Neutrophil (primary cell): ENCODE measurements at regions not wholly inside any gene's neighbourhood (a gene's known extent, or its start where the extent isn't known, plus 50 kb on each side); places are given as distances from the start of the nearest gene placed in this dataset.

Experiments
- H3K27ac ChIP-seq: fragments of 200-600 bp; sonication (generic); 2 replicates; pipeline ENCODE4 v1.5.1; 2016; ENCODE audit warnings: mild to moderate bottlenecking, moderate library complexity
- H3K27me3 ChIP-seq: fragments of 200-600 bp; sonication (generic); 2 replicates; pipeline ENCODE4 v1.6.0; 2016; ENCODE audit warnings: mild to moderate bottlenecking
- H3K36me3 ChIP-seq: fragments of 200-600 bp; sonication (generic); 2 replicates; pipeline ENCODE4 v1.5.1; 2017
- H3K4me1 ChIP-seq, 2 experiments: fragments of 200-600 bp in 1 of 2; sonication (generic) in 1 of 2; 1 replicate in 1 of 2; 2 replicates in 1 of 2; pipeline versions ENCODE4 v1.5.1 to v1.6.1; 2013 to 2016; ENCODE audit warnings: low read depth in 1 of 2, low read length in 1 of 2, mild to moderate bottlenecking in 1 of 2, moderate library complexity in 1 of 2; ENCODE audit not compliant: control insufficient read depth in 1 of 2, insufficient read depth in 1 of 2
- H3K4me3 ChIP-seq, 2 experiments: fragments of 200-600 bp in 1 of 2; sonication (generic) in 1 of 2; 1 replicate in 1 of 2; 2 replicates in 1 of 2; pipeline ENCODE4 v1.5.1; 2013 to 2016; ENCODE audit warnings: low read depth in 1 of 2, low read length in 1 of 2, mild to moderate bottlenecking in 1 of 2, moderate library complexity in 1 of 2
- H3K9me3 ChIP-seq: fragments of 200-600 bp; sonication (generic); 2 replicates; pipeline ENCODE4 v1.5.1; 2016
- CTCF ChIP-seq: fragments of 200-600 bp; sonication (generic); IDR thresholded peaks from 2 replicates; pipeline ENCODE4 v1.5.1; 2016; ENCODE audit warnings: antibody characterized with exemption

GRCh38 chr15:39266890-39267289 lies 314.0 kb upstream of the THBS1 start:
- Histone ChIP-seq H3K9me3 (no peaks in the 10 kb centered on the region), H3K27ac (no peak overlapping the region), H3K27me3 (peaks cover 84% of the 10 kb centered on the region), H3K4me3 (no peak overlapping the region), H3K36me3 (no peaks in the 10 kb centered on the region), H3K4me1 (no peaks in the 10 kb centered on the region)
- TF ChIP-seq CTCF: no peak

GRCh38 chr15:39267685-39268084 lies 313.2 kb upstream of the THBS1 start:
- no peaks in the 10 kb centered on the region for H3K4me1 ChIP-seq
- peaks cover 84% of the 10 kb centered on the region for H3K27me3 ChIP-seq
- H3K4me3 ChIP-seq: no peak overlapping the region
- no peak overlapping the region for H3K27ac ChIP-seq
- no peaks in the 10 kb centered on the region for H3K36me3 ChIP-seq
- no peak for TF ChIP-seq CTCF
- no peaks in the 10 kb centered on the region for H3K9me3 ChIP-seq

- TF ChIP-seq CTCF: no peak
- H3K9me3 ChIP-seq: no peaks in the 10 kb centered on the region
- no peak overlapping the region for H3K27ac ChIP-seq
- no peaks in the 10 kb centered on the region for H3K36me3 ChIP-seq
- H3K4me3 ChIP-seq: no peak overlapping the region
- no peaks in the 10 kb centered on the region for H3K4me1 ChIP-seq
- H3K27me3 ChIP-seq: peaks cover 83% of the 10 kb centered on the region
These were observed 311.5 kb upstream of the THBS1 start for GRCh38 chr15:39269352-39269751.

GRCh38 chr15:39269821-39270220 lies 311.1 kb upstream of the THBS1 start:
- no peaks in the 10 kb centered on the region for H3K36me3 ChIP-seq
- H3K4me3 ChIP-seq: no peak overlapping the region
- no peaks in the 10 kb centered on the region for H3K4me1 ChIP-seq
- H3K27ac ChIP-seq: no peak overlapping the region
- H3K27me3 ChIP-seq: peaks cover 78% of the 10 kb centered on the region
- no peaks in the 10 kb centered on the region for H3K9me3 ChIP-seq
- no peak for TF ChIP-seq CTCF

- Histone ChIP-seq H3K27me3 (peaks cover 77% of the 10 kb centered on the region), H3K36me3 (no peaks in the 10 kb centered on the region), H3K27ac (no peak overlapping the region), H3K4me3 (no peak overlapping the region), H3K4me1 (no peaks in the 10 kb centered on the region), H3K9me3 (no peaks in the 10 kb centered on the region)
- no peak for TF ChIP-seq CTCF
These were observed 310.5 kb upstream of the THBS1 start for GRCh38 chr15:39270221-39270855.
